Omental fat pad (tissue), 3 donors: ENCODE measurements at regions not wholly inside any gene's neighbourhood (a gene's known extent, or its start where the extent isn't known, plus 50 kb on each side); places are given as distances from the start of the nearest gene placed in this dataset.
A peak's percentile ranks its signal among the peaks of the same experiment; 100 is the strongest.
"Not testable (repeated sequence)": the region's sequence is repeated elsewhere in the genome, so short reads cannot be mapped to it uniquely, and the experiment has no call there.

ENCODE experiments used
- ATAC-seq: fragments of 150-250 bp; one replicate; pipeline ENCODE4 v1.9.1; 2016; ENCODE audit warnings: mild to moderate bottlenecking, moderate library complexity; ENCODE audit not compliant: low FRiP score
- DNase-seq: peaks from one replicate; pipeline ENCODE4 v3.0.0-alpha.2; 2019; ENCODE audit warnings: low spot score
- CTCF ChIP-seq, 3 donors: fragments of 450-650 bp; IDR thresholded peaks; one replicate each; pipeline ENCODE4 v1.5.1; 2016 to 2017; ENCODE audit warnings: antibody characterized with exemption in 3 of 3, mild to moderate bottlenecking in 3 of 3, moderate library complexity in 2 of 3

- ATAC-seq: peak; percentile 37
- TF ChIP-seq CTCF (IDR thresholded peaks at IDR 0.05): no peak
Observed at GRCh38 chr10:31134311-31134952, 102.8 kb upstream of the ZNF438 start.

GRCh38 chr10:31135171-31135570 is 103.5 kb upstream of the ZNF438 start:
- no peak for TF ChIP-seq CTCF (IDR thresholded peaks at IDR 0.05)
- no peak for DNase-seq
- no peak for ATAC-seq

More at GRCh38 chr10:31134311-31134952, 102.8 kb upstream of the ZNF438 start:
- DNase-seq: no peak

- not testable (repeated sequence) for ATAC-seq, DNase-seq
Observed at GRCh38 chr10:31135791-31136190, 104.1 kb upstream of the ZNF438 start.

- ATAC-seq (no peak), DNase-seq (no peak)
- no peak for TF ChIP-seq CTCF (IDR thresholded peaks at IDR 0.05)
Observed at GRCh38 chr10:31136386-31136785, 104.7 kb upstream of the ZNF438 start.

- DNase-seq: no peak
- no peak for TF ChIP-seq CTCF (IDR thresholded peaks at IDR 0.05)
- ATAC-seq: no peak
Observed at GRCh38 chr10:31136930-31137885, 105.5 kb upstream of the ZNF438 start.

- ATAC-seq (no peak), DNase-seq (no peak)
- no peak for TF ChIP-seq CTCF (IDR thresholded peaks at IDR 0.05)
Observed at GRCh38 chr10:31138026-31138553, 106.4 kb upstream of the ZNF438 start.

GRCh38 chr10:31139497-31139896 is 107.8 kb upstream of the ZNF438 start:
- ATAC-seq (no peak), DNase-seq (no peak)
- no peak for TF ChIP-seq CTCF (IDR thresholded peaks at IDR 0.05)
